ENCODE measurements at regions not wholly inside any gene's neighbourhood (a gene's known extent, or its start where the extent isn't known, plus 50 kb on each side); places are given as distances from the start of the nearest gene placed in this dataset.

- no TSS peak for BruUV-seq (replicated peaks)
- no peak overlapping the region for H3K4me2 ChIP-seq (ENCODE audit: low read length)
- DNase-seq (ENCODE audit: low read depth, low spot score) (no peak), ATAC-seq (no peak)
- no peaks in the 10 kb centered on the region for H3K9me2 ChIP-seq (ENCODE audit: insufficient read depth)
- H3K9me3 ChIP-seq (ENCODE audit: control insufficient read depth in 1 of 2, insufficient read depth in 1 of 2, low read depth in 1 of 2, low read length in 2 of 2) = no peaks in the 10 kb centered on the region
- H3K4me3 ChIP-seq (replicated peaks in 1 of 2; ENCODE audit: low read depth in 1 of 2, low read length in 2 of 2) = no peak overlapping the region
- no peaks in the 10 kb centered on the region for H3K4me1 ChIP-seq (ENCODE audit: control insufficient read depth in 1 of 2, insufficient read depth in 2 of 2, low read length in 2 of 2)
- no peak for TF ChIP-seq ELF1 (IDR thresholded peaks at IDR 0.05; ENCODE audit: borderline replicate concordance, low read depth)
- TF ChIP-seq MAX (IDR thresholded peaks at IDR 0.05) = no peak
- TF ChIP-seq SIN3A (IDR thresholded peaks at IDR 0.05; ENCODE audit: low read depth) = no peak
- peak; percentile 18; the same call in 1 of the 2 replicates for TF ChIP-seq RAD21 (IDR thresholded peaks at IDR 0.05; ENCODE audit: low read depth)
- no peak for TF ChIP-seq TCF7L2 (IDR thresholded peaks at IDR 0.05; ENCODE audit: borderline replicate concordance, extremely low read depth, insufficient read depth, insufficient read length)
- TF ChIP-seq POLR2AphosphoS5 (IDR thresholded peaks at IDR 0.05; ENCODE audit: low read depth, low read length) = no peak
- peaks cover 7% of the 10 kb centered on the region; the same call in 1 of the 2 replicates for H3K27me3 ChIP-seq (ENCODE audit: insufficient read depth, low read length)
- H3K36me3 ChIP-seq (ENCODE audit: control insufficient read depth in 1 of 2, insufficient read depth in 2 of 2, low read length in 2 of 2) = no peaks in the 10 kb centered on the region
- H2AFZ ChIP-seq (ENCODE audit: low read depth, low read length, poor library complexity, severe bottlenecking) = no peak overlapping the region
- POLR2A ChIA-PET = no interaction called here
- no peak overlapping the region for H3K27ac ChIP-seq (ENCODE audit: low read depth, low read length)
- intact Hi-C loops (cut with micrococcal nuclease) = no loop called here
- CTCF ChIA-PET = no interaction called here
- H3K9ac ChIP-seq (ENCODE audit: low read length) = no peak overlapping the region
- RAD21 ChIA-PET (ENCODE audit: low non-redundant PET in 1 of 2, low total read pairs in 2 of 2, uncharacterized antibody in 2 of 2, unreplicated experiment in 2 of 2) = no interaction called here
- no peaks in the 10 kb centered on the region for H4K20me1 ChIP-seq (ENCODE audit: insufficient read depth)
- no peaks in the 10 kb centered on the region for H3K79me2 ChIP-seq (ENCODE audit: insufficient read depth, low read length)
Measured at GRCh38 chr6:227074-227782, 65.1 kb upstream of the DUSP22 start.

- ChIA-PET CTCF (no interaction called here), POLR2A (no interaction called here), RAD21 (ENCODE audit: low non-redundant PET in 1 of 2, low total read pairs in 2 of 2, uncharacterized antibody in 2 of 2, unreplicated experiment in 2 of 2) (no interaction called here)
- no peak for ATAC-seq
- Histone ChIP-seq H3K4me3 (replicated peaks in 1 of 2; ENCODE audit: low read depth in 1 of 2, low read length in 2 of 2) (no peak overlapping the region), H2AFZ (ENCODE audit: low read depth, low read length, poor library complexity, severe bottlenecking) (no peak overlapping the region), H3K9me2 (ENCODE audit: insufficient read depth) (no peaks in the 10 kb centered on the region), H3K9ac (ENCODE audit: low read length) (no peak overlapping the region), H3K79me2 (ENCODE audit: insufficient read depth, low read length) (no peaks in the 10 kb centered on the region), H3K9me3 (ENCODE audit: control insufficient read depth in 1 of 2, insufficient read depth in 1 of 2, low read depth in 1 of 2, low read length in 2 of 2) (no peaks in the 10 kb centered on the region), H3K4me1 (ENCODE audit: control insufficient read depth in 1 of 2, insufficient read depth in 2 of 2, low read length in 2 of 2) (no peaks in the 10 kb centered on the region), H3K27ac (ENCODE audit: low read depth, low read length) (no peak overlapping the region), H3K27me3 (ENCODE audit: insufficient read depth, low read length) (peaks cover 7% of the 10 kb centered on the region; the same call in 1 of the 2 replicates), H3K4me2 (ENCODE audit: low read length) (no peak overlapping the region), H4K20me1 (ENCODE audit: insufficient read depth) (no peaks in the 10 kb centered on the region), H3K36me3 (ENCODE audit: control insufficient read depth in 1 of 2, insufficient read depth in 2 of 2, low read length in 2 of 2) (no peaks in the 10 kb centered on the region)
- BruUV-seq (replicated peaks) = no TSS peak
- DNase-seq (ENCODE audit: low read depth, low spot score) = no peak
- no peak for TF ChIP-seq TCF7L2 (IDR thresholded peaks at IDR 0.05; ENCODE audit: borderline replicate concordance, extremely low read depth, insufficient read depth, insufficient read length)
- no peak for TF ChIP-seq ATF3 (IDR thresholded peaks at IDR 0.05)
- no peak for TF ChIP-seq EGR1 (IDR thresholded peaks at IDR 0.05; ENCODE audit: low read depth)
- intact Hi-C loops (cut with micrococcal nuclease) = no loop called here
Measured at GRCh38 chr6:227812-228338, 64.4 kb upstream of the DUSP22 start.

Data from HCT116 (cell line).